GM21367 (cell line): ENCODE measurements at regions not wholly inside any gene's neighbourhood (a gene's known extent, or its start where the extent isn't known, plus 50 kb on each side); places are given as distances from the start of the nearest gene placed in this dataset.
"Not testable (repeated sequence)": the region's sequence is repeated elsewhere in the genome, so short reads cannot be mapped to it uniquely, and the experiment has no call there.

Experiments
- ATAC-seq: cut with Tn5 transposase; IDR thresholded peaks from one replicate; pipeline ENCODE4 v1.9.1; 2021; ENCODE audit not compliant: unreplicated experiment

DNA sequence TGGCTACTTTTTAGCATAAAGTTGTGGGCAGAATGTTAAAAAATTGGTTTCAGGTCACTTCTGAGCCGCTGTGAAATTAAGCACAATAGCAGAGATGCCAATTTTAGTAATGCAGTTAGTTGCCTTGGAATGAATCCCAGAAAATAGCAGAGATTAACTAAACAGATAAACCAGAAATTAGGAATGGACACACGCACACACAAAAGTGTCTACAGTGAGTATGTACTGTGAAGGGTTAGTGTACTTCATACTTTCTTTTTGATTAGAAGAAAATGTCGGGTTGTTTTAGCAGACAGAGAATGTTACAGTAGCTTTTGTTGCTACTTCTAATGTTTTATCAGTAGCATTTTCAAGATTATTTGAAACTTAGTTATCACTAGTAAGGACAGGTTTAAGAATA, 106.7 kb downstream of the LEPR start:
- no peak for ATAC-seq

DNA sequence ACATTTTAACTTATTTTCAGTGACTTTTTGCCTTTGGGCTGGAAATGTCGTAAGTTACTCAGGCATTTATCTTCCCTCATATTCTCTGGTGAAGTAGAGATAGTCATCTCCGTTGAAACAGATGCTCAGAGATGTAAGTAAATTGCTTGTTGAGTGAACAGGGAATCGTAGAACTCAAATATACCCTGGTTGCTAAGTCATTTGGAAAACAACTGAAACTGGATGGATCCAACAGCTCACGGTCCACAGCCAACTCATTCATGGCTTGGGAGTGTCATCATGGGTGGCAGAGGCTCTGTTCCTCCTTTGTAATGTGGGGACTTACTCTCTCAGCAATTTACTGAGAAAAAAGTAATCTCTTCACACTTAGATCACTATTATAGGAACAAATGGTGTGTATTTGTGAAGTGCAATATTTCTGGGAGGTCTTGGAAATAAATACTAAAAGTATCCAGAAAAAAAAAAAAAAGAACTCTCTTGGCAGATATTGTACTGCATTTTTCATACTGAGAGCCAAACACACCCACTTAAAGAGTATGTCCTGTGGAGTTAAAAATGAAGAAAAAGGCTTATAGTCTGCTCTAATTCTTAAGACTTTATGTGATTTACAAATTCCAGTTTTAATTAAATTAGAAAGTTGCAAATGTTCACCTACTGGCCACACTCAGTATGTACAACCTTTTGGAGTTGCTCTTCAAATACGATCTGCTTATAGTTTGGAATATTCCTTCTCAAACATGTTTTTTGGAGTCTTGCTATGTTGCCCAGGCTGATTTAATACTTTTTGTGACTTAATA, 107.4 kb downstream of the LEPR start:
- ATAC-seq = no peak

GRCh38 chr1:65531972-65532570, 111.6 kb downstream of the LEPR start:
- no peak for ATAC-seq

DNA sequence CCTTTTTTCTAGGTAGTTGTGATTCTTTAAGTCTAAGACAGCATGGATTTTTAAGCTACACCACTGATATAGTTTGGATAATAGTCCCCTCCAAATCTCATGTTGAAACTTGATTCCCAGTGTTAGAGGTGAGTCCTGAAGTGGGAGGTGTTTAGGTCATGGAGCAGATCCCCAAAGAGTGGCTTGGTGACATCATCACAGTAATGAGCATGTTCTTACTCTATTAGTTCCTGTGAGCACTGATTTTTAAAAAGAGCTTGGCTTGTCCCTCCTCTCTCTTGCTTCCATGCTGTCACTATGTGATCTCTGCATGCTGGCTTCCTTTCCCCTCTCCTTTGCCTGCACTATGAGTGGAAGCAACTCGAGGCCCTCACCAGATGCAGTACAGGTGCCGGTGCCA, 115.5 kb downstream of the LEPR start:
- ATAC-seq = no peak

- no peak for ATAC-seq
Measured at GRCh38 chr1:65538086-65538485, 117.6 kb downstream of the LEPR start.

DNA sequence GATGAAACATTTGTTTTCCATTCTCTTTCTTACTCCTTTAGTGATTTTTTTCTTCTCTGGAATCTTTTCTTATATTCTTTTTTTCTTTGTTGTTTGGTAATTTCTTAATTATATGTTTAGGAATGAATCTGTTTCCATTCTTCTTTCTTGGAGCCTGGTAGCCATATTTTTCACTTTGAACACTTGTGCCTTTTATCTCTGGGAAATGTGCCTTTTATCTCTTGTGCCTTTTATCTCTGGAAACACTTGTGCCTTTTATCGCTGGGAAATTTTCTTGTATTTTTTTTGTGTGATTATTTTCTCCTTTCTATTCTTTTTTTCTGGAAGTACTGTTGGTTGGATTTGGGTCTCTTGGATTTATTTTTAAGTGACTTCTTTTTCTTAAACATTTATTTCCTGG, 118.2 kb downstream of the LEPR start:
- ATAC-seq = no peak

DNA sequence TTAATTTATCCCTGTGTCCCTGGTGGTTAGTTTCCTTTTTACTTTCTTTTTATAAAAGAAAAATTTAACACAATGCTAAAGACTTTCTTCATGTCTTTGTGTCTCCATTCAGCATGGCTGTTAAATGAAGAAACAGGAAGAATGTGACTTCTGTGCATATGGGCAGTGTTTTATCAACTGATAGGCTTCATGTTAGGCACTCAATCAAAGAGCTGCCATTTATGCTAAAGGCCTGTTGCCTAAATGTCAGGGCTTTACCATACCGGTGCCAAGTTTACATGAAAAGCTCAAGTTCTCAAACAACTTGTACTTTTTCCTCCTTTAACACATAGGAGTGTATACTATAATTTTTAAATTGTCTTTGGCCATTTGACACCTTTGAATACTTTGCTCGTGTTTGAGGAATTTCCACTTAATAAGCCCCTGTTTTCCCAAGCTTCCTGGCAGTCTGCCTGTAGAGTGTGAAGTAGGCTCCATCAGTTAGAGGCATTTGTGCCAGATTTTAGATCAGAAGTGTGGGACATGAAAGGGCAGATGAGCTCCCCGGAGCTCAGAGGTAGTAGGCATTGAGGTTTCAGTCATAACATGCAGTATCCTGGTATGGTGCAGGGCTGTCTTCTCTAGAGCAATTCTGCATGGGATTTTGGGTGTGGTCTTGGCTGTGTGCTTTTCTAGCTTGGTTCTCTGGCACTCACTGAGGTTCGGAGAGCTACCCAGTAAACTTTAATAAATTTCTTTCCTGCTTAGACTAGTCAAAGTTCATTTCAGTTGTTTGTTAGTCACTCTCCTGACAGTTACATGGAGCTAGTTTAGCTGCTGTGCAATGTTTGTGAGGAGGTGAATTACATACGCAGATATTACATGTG, 119.0 kb downstream of the LEPR start:
- no peak for ATAC-seq

DNA sequence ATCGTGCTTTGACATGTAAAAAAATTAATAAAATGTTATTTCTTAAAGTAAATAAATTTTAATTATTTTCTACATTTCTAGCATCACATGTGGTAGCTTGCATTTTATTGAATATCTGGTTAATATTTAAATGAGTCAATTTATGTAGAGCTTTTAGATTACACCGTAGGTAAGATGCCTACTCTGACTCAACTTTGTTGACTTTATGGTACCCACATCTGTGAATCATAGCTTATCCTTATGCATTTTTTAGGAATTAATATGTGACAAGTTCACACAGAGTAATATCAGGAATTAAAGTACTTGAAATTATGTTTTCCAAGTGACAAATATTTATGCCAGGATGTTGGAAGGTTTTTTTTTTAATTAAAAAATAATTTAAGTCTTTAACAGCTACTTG, 120.7 kb downstream of the LEPR start:
- ATAC-seq = no peak

DNA sequence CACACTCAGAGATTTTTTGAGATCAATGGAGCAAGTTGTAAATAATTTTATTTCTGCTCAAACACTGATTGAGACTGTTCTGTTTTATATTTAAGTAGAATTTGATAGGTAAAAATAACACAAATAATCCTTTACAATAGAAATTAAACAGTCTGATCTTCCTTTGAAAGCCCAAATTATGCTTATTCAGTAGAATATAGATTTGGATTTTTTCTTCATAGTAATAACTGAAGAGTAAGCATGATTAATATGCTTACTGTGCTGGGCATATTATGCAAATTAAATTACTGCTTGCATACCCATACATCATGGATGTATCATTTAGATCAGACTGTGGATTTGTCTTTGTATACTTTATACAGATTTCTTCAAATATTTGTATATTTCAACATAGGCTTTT, 121.4 kb downstream of the LEPR start:
- no peak for ATAC-seq

DNA sequence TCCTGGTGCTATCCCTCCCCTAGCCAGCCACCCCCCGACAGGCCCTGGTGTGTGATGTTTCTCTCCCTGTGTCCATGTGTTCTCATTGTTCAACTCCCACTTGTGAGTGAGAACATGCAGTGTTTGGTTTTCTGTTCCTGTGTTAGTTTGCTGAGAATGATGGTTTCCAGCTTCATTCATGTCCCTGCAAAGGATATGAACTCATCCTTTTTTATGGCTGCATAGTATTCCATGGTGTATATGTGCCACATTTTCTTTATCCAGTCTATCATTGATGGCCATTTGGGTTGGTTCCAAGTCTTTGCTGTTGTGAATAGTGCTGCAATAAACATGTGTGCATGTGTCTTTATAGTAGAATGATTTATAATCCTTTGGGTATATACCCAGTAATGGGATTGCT, 122.1 kb downstream of the LEPR start:
- ATAC-seq = not testable (repeated sequence)

DNA sequence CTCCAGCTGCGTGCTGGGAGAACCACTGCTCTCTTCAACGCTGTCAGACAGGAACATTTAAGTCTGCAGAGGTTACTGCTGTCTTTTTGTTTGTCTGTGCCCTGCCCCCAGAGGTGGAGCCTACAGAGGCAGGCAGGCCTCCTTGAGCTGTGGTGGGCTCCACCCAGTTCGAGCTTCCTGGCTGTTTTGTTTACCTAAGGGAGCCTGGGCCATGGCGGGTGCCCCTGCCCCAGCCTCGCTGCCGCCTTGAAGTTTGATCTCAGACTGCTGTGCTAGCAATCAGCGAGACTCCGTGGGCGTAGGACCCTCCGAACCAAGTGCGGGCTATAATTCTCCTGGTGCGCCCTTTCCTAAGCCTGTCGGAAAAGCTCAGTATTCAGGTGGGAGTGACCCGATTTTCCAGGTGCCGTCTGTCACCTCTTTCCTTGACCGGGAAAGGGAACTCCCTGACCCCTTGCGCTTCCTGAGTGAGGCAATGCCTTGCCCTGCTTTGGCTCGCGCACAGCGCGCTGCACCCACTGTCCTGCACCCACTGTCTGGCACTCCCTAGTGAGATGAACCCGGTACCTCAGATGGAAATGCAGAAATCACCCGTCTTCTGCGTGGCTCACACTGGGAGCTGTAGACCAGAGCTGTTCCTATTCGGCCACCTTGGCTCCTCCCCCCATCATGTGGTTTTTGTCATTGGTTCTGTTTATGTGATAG, 130.0 kb downstream of the LEPR start:
- ATAC-seq = not testable (repeated sequence)

GRCh38 chr1:65552484-65552883, 132.0 kb downstream of the LEPR start:
- ATAC-seq = not testable (repeated sequence)

- ATAC-seq = not testable (repeated sequence)
Measured at GRCh38 chr1:65554086-65554764, 133.8 kb downstream of the LEPR start.

DNA sequence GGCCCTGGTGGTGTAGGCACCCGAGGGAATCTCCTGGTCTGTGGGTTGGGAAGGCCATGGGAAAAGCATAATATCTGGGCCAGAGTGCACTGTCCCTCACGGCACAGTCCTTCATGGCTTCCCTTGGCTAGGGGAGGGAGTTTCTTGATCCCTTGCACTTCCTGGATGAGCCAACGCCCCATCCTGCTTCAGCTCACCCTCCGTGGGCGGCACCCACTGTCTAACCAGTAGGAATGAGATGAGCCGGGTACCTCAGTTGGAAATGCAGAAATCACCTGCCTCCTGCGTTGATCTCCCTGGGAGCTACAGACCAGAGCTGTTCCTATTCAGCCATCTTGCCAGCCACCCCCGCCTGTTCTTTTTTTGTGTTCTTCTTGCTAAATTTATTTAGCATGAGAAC, 134.4 kb downstream of the LEPR start:
- no peak for ATAC-seq

- ATAC-seq = no peak
Measured at GRCh38 chr1:65558215-65558614, 137.7 kb downstream of the LEPR start.

- ATAC-seq = no peak
Measured at GRCh38 chr1:65564493-65564892, 144.0 kb downstream of the LEPR start.

- ATAC-seq = no peak
Measured at GRCh38 chr1:65568285-65568684, 147.8 kb downstream of the LEPR start.

DNA sequence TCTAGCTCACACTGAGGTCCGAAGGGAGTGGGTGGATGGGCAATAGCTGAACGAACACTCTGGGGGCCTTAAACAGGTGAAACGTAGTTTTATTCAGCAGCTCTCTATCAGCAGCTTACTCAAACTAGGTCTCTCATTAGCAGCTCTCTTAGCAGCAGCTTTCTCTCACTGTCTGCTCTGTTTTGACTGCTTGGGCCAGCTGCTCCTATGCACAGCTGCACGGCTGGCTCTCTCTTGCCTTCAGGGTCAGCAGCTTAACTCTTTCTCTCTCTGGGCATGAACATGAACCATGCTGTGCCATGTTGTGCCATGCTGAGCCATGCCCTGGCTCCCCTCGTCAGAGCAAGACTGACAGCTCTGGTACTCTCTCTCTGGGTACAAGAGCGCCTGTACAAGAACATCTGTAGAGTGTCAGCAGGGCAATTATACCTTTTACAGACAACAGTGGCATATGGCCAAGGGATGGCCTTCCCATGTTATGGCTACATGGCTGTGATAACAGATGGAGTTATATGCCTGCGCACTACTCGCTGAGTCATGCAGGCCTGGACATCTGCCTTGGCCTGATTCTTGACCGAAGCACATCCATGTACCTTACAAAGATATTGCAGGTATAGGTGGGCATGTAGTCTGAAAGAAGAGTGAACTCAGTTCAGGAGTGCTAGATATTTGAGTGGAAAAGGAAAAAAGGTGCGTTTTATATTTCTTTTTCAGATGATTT, 152.4 kb downstream of the LEPR start:
- ATAC-seq = no peak

DNA sequence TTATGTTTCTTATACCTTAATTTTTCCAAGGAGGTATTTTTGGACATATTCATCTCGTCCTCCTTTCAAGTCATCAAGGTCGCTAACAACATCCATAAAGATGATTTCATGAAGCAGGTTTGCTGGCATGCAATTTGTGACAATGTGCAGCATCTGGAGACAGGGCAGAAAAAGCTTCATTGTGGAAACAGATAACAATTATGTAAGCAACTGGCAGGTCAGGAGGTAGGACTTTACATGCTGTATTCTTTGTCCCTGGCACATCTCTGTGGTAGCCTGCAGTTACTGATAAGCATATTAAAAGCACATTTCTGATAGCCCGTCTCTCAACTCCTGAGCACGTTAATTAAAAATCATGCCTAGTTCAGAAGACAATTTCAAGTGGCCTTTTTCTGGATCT, 156.8 kb downstream of the LEPR start:
- no peak for ATAC-seq

DNA sequence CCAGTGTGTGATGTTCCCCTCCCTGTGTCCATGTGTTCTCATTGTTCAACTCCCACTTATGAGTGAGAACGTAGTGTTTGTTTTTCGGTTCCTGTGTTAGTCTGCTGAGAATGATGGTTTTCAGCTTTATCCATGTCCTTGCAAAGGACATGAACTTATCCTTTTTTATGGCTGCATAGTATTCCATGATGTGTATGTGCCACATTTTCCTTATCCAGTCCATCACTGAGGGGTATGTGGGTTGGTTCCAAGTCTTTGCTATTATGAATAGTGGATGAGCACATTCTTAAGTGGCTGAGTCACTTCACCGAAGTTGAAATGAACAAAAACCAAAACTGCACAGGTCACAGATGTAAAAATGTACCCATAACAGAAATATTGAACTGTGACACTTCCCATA, 157.5 kb downstream of the LEPR start:
- not testable (repeated sequence) for ATAC-seq
